CD4-positive, alpha-beta T cell (primary cell): ENCODE measurements at regions not wholly inside any gene's neighbourhood (a gene's known extent, or its start where the extent isn't known, plus 50 kb on each side); places are given as distances from the start of the nearest gene placed in this dataset.

ENCODE experiments used
- ATAC-seq: fragments of 200-7000 bp; cut with Tn5 transposase; one replicate; pipeline ENCODE4 v1.10.0; 2022; ENCODE audit warnings: mild to moderate bottlenecking; ENCODE audit not compliant: poor library complexity
- CTCF ChIA-PET: fragments of 350-600 bp; sonication (Branson Sonifier 250); formaldehyde crosslinking; loops from one replicate; lab custom pipeline; 2021; ENCODE audit warnings: antibody characterized with exemption, inconsistent platforms; lab: Charles Lee
- POLR2A ChIA-PET: fragments of 350-600 bp; sonication (Branson Sonifier 250); formaldehyde crosslinking; loops from one replicate; lab custom pipeline; 2021; ENCODE audit warnings: antibody characterized with exemption, inconsistent platforms; lab: Charles Lee
- DNase-seq, 14 experiments: peaks; one replicate each; pipeline ENCODE4 v3.0.0-alpha.2; 2013 to 2020; ENCODE audit warnings: mixed read lengths in 2 of 14
- H3K27ac ChIP-seq, 2 donors: one replicate each; pipeline versions ENCODE4 v1.5.1 to v1.7.0; 2013; ENCODE audit warnings: low read length in 2 of 2, low read depth in 1 of 2, mild to moderate bottlenecking in 1 of 2
- H3K27me3 ChIP-seq, 2 experiments: 1 replicate in 1 of 2; 2 replicates in 1 of 2; pipeline versions ENCODE4 v1.6.1 to v1.7.0; 2013; ENCODE audit warnings: low read length in 2 of 2, control low read depth in 1 of 2, mild to moderate bottlenecking in 1 of 2, moderate library complexity in 1 of 2; ENCODE audit not compliant: insufficient read depth in 2 of 2, control insufficient read depth in 1 of 2
- H3K36me3 ChIP-seq: one replicate; pipeline ENCODE4 v1.6.1; 2013; ENCODE audit warnings: low read length, control low read depth; ENCODE audit not compliant: insufficient read depth
- H3K4me1 ChIP-seq: one replicate; pipeline ENCODE4 v1.6.1; 2013; ENCODE audit warnings: low read length, control low read depth; ENCODE audit not compliant: insufficient read depth
- H3K4me3 ChIP-seq: one replicate; pipeline ENCODE4 v1.5.1; 2013; ENCODE audit warnings: mild to moderate bottlenecking, low read length, moderate library complexity
- H3K9me3 ChIP-seq, 2 experiments: 1 replicate in 1 of 2; 2 replicates in 1 of 2; pipeline versions ENCODE4 v1.6.1 to v1.7.0; 2013; ENCODE audit warnings: low read length in 2 of 2, mild to moderate bottlenecking in 2 of 2, control low read depth in 1 of 2, moderate library complexity in 1 of 2; ENCODE audit not compliant: control insufficient read depth in 1 of 2, insufficient read depth in 1 of 2
- H3K27ac Mint-ChIP-seq: one replicate; pipeline ENCODE4 v1.8.0; 2020; ENCODE audit warnings: mixed read lengths
- H3K27me3 Mint-ChIP-seq: one replicate; pipeline ENCODE4 v1.8.0; 2021; ENCODE audit warnings: mixed read lengths
- H3K36me3 Mint-ChIP-seq: one replicate; pipeline ENCODE4 v1.8.0; 2021; ENCODE audit warnings: low read depth, mixed read lengths
- H3K4me1 Mint-ChIP-seq: one replicate; pipeline ENCODE4 v1.8.0; 2021; ENCODE audit warnings: low read depth, mixed read lengths
- H3K4me3 Mint-ChIP-seq: one replicate; pipeline ENCODE4 v1.8.0; 2020; ENCODE audit warnings: mild to moderate bottlenecking, mixed read lengths
- H3K9me3 Mint-ChIP-seq: one replicate; pipeline ENCODE4 v1.8.0; 2020; ENCODE audit warnings: mixed read lengths
- intact Hi-C, 2 experiments: fragments of 100-400 bp; cut with DNase I in 1 of 2; cut with micrococcal nuclease in 1 of 2; formaldehyde crosslinking; loops; one replicate each; pipeline versions ENCODE4 v1.15.1 to v1.9.0; 2023 to 2025; cut with DNase I, micrococcal nuclease
- TF ChIP-seq, protein P1 (sequence below): fragments of 200-600 bp; IDR thresholded peaks from one replicate; pipeline ENCODE4 v1.8.0; 2022; ENCODE audit warnings: antibody characterized with exemption, mild to moderate bottlenecking

DNA sequence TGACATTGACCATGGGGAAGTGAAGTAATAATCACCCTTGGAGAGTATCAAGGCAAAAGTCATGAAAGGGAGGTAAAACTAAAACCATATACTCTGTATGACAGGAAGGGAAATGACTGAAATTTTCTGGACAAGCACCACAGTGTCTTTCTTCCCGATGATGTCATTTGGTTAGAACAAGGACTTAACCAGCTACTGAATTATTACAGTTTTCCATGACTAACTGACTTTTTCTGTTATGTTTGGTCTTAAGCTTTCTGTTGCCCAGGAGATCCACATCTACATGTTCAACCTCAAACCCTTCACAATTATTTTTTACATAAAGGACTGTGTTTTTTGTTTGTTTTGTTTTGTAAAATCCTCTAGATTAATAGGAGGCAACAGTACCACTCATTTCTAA is 191.9 kb upstream of the IL12A start:
- intact Hi-C loops, result no loop called here
- CTCF ChIA-PET, result no interaction called here
- Histone ChIP-seq H3K9me3 (no peaks in the 10 kb centered on the region), H3K4me3 (no peak overlapping the region), H3K4me1 (no peaks in the 10 kb centered on the region), H3K36me3 (no peaks in the 10 kb centered on the region), H3K27ac (no peak overlapping the region), H3K27me3 (no peaks in the 10 kb centered on the region)
- ATAC-seq, result no peak
- TF ChIP-seq, protein P1, sequence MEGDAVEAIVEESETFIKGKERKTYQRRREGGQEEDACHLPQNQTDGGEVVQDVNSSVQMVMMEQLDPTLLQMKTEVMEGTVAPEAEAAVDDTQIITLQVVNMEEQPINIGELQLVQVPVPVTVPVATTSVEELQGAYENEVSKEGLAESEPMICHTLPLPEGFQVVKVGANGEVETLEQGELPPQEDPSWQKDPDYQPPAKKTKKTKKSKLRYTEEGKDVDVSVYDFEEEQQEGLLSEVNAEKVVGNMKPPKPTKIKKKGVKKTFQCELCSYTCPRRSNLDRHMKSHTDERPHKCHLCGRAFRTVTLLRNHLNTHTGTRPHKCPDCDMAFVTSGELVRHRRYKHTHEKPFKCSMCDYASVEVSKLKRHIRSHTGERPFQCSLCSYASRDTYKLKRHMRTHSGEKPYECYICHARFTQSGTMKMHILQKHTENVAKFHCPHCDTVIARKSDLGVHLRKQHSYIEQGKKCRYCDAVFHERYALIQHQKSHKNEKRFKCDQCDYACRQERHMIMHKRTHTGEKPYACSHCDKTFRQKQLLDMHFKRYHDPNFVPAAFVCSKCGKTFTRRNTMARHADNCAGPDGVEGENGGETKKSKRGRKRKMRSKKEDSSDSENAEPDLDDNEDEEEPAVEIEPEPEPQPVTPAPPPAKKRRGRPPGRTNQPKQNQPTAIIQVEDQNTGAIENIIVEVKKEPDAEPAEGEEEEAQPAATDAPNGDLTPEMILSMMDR, result no peak
- no peaks in the 10 kb centered on the region for H3K27me3 Mint-ChIP-seq
- H3K4me1 Mint-ChIP-seq, result no peaks in the 10 kb centered on the region
- no peaks in the 10 kb centered on the region for H3K36me3 Mint-ChIP-seq
- H3K9me3 Mint-ChIP-seq, result no peaks in the 10 kb centered on the region
- H3K27ac Mint-ChIP-seq, result no peak overlapping the region
- POLR2A ChIA-PET, result no interaction called here
- DNase-seq, result no peak
- H3K4me3 Mint-ChIP-seq, result no peak overlapping the region

DNA sequence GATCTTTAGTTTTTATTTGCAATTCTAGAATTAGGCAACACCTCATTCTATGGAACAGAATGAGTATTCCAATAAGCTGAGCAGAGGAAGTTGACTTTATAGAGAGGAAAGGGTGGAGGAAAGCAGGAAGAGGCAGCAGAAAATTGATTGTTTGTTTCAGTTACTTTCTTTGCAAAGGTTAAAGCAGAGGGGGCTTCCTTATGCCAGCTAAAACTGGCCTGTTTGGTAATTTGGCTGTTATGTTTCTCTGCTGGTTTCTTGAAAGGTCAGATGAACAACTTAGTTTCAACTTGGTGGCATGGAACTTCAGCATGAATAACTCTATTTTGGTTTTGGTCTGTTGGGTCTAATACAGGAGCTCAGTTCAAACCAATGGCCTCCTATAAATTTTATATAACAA is 190.9 kb upstream of the IL12A start:
- no peaks in the 10 kb centered on the region for H3K9me3 ChIP-seq
- intact Hi-C loops, result no loop called here
- no peak for ATAC-seq

DNA sequence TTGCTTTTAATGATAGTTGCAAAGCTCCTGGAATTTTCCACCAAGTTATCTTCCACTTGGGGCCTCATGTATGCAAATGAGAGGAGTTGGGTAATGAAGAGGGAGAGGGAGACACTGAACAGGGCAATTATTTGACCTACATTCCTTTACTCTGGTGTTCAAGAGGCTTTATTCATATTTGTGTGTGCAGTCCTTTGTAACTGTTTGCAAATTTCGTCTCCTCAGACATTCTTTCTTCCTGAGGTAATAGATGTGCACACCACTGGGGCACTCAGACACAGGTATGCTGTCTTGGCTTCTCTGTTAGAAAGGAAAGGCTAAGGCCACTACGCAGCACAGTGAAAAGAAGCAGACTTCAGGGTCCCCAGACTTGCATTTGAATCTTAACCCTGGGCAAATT is 189.7 kb upstream of the IL12A start:
- no peak for DNase-seq
- no peaks in the 10 kb centered on the region for H3K36me3 Mint-ChIP-seq
- ATAC-seq, result no peak
- POLR2A ChIA-PET, result no interaction called here
- CTCF ChIA-PET, result no interaction called here
- Histone ChIP-seq H3K36me3 (no peaks in the 10 kb centered on the region), H3K4me1 (no peaks in the 10 kb centered on the region), H3K4me3 (no peak overlapping the region), H3K27ac (no peak overlapping the region), H3K9me3 (no peaks in the 10 kb centered on the region), H3K27me3 (no peaks in the 10 kb centered on the region)
- TF ChIP-seq, protein P1, result no peak
- H3K9me3 Mint-ChIP-seq, result no peaks in the 10 kb centered on the region
- no peak overlapping the region for H3K4me3 Mint-ChIP-seq
- H3K27me3 Mint-ChIP-seq, result no peaks in the 10 kb centered on the region
- no peaks in the 10 kb centered on the region for H3K4me1 Mint-ChIP-seq
- intact Hi-C loops, result no loop called here
- no peak overlapping the region for H3K27ac Mint-ChIP-seq

More for the DNA sequence above, 190.9 kb upstream of the IL12A start:
- CTCF ChIA-PET, result no interaction called here
- Mint-ChIP-seq H3K36me3 (no peaks in the 10 kb centered on the region), H3K27ac (no peak overlapping the region), H3K4me3 (no peak overlapping the region), H3K27me3 (no peaks in the 10 kb centered on the region), H3K9me3 (no peaks in the 10 kb centered on the region), H3K4me1 (no peaks in the 10 kb centered on the region)
- no peak for DNase-seq
- H3K36me3 ChIP-seq, result no peaks in the 10 kb centered on the region
- no peaks in the 10 kb centered on the region for H3K27me3 ChIP-seq
- no peaks in the 10 kb centered on the region for H3K4me1 ChIP-seq
- TF ChIP-seq, protein P1, result no peak
- POLR2A ChIA-PET, result no interaction called here
- no peak overlapping the region for H3K27ac ChIP-seq
- no peak overlapping the region for H3K4me3 ChIP-seq
